ENCODE measurements at regions not wholly inside any gene's neighbourhood (a gene's known extent, or its start where the extent isn't known, plus 50 kb on each side); places are given as distances from the start of the nearest gene placed in this dataset.

DNA sequence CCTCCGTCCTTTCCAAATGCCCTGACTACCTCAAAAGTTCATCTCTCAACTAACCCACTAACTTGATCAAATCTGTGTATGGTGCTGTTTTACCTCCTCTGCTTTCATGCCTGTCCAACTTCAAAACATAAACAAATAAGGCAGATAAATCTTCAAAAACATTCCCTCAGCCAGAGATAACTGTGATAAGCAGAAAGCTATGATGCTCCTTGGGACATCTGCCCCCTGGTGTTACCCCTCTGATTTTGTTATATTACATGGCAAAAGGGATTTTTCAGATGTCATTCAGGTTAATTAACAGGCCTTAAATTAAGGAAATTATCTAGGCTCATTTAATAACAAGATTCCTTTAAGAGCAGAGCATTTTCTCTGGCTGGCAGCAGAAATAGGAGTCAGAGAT lies 810.8 kb upstream of the CHAC2 start:
- Mint-ChIP-seq H3K4me1 (ENCODE audit: unreplicated experiment) (no peaks in the 10 kb centered on the region), H3K36me3 (ENCODE audit: unreplicated experiment) (no peaks in the 10 kb centered on the region), H3K9me3 (ENCODE audit: unreplicated experiment) (no peaks in the 10 kb centered on the region), H3K27me3 (ENCODE audit: unreplicated experiment) (no peaks in the 10 kb centered on the region), H3K4me3 (ENCODE audit: unreplicated experiment) (no peak overlapping the region), H3K27ac (ENCODE audit: unreplicated experiment) (no peak overlapping the region)
- DNase-seq (ENCODE audit: extremely low spot score, unreplicated experiment) = no peak
- TF ChIP-seq, protein P1, sequence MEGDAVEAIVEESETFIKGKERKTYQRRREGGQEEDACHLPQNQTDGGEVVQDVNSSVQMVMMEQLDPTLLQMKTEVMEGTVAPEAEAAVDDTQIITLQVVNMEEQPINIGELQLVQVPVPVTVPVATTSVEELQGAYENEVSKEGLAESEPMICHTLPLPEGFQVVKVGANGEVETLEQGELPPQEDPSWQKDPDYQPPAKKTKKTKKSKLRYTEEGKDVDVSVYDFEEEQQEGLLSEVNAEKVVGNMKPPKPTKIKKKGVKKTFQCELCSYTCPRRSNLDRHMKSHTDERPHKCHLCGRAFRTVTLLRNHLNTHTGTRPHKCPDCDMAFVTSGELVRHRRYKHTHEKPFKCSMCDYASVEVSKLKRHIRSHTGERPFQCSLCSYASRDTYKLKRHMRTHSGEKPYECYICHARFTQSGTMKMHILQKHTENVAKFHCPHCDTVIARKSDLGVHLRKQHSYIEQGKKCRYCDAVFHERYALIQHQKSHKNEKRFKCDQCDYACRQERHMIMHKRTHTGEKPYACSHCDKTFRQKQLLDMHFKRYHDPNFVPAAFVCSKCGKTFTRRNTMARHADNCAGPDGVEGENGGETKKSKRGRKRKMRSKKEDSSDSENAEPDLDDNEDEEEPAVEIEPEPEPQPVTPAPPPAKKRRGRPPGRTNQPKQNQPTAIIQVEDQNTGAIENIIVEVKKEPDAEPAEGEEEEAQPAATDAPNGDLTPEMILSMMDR (IDR thresholded peaks at IDR 0.05) = no peak

DNA sequence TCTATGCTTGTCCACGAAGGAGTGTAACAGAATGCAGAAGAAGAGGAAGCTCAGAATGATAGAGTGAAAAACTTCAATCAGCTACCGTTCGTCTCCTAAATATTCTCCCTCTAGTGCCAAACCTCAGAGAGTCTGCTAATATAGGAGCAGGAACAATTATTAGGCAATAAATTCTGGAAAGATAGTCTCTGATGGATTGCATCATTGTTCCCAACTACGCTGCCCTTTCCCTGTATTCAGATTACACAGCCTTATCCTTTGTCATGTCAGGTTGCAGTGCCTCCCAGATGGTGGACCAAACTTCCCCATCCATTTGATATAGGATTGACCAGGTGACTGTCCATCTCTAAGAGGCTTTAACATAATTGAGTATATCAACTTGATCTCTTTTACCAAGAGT lies 811.5 kb upstream of the CHAC2 start:
- no peak overlapping the region for H3K27ac Mint-ChIP-seq (ENCODE audit: unreplicated experiment)
- no peaks in the 10 kb centered on the region for H3K9me3 Mint-ChIP-seq (ENCODE audit: unreplicated experiment)
- no peaks in the 10 kb centered on the region for H3K36me3 Mint-ChIP-seq (ENCODE audit: unreplicated experiment)
- no peak overlapping the region for H3K4me3 Mint-ChIP-seq (ENCODE audit: unreplicated experiment)
- H3K27me3 Mint-ChIP-seq (ENCODE audit: unreplicated experiment) = no peaks in the 10 kb centered on the region
- no peaks in the 10 kb centered on the region for H3K4me1 Mint-ChIP-seq (ENCODE audit: unreplicated experiment)
- no peak for DNase-seq (ENCODE audit: extremely low spot score, unreplicated experiment)
- TF ChIP-seq, protein P1 (IDR thresholded peaks at IDR 0.05) = no peak

DNA sequence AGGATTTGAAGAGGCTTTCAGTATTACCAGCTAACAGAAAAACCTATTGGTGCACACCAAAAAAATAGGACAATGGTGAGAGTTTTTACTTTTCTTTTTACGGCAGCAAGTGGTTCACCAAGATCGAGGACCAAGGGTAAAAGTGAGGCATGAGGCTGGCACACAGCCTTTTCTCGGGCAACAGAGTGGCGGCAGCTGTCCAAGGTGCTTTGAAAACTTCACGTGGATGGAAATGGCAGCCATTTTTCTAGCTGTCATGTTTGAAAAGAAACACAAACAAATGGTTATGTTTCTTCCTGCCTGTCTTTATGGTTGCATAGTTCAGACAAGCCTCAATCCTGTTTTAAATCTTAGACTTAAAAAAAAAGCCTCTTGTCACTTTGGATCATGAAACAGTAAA lies 812.5 kb upstream of the CHAC2 start:
- TF ChIP-seq, protein P1 (IDR thresholded peaks at IDR 0.05) = no peak
- Mint-ChIP-seq H3K36me3 (ENCODE audit: unreplicated experiment) (no peaks in the 10 kb centered on the region), H3K4me3 (ENCODE audit: unreplicated experiment) (no peak overlapping the region), H3K9me3 (ENCODE audit: unreplicated experiment) (peaks cover 7% of the 10 kb centered on the region), H3K27me3 (ENCODE audit: unreplicated experiment) (no peaks in the 10 kb centered on the region), H3K4me1 (ENCODE audit: unreplicated experiment) (no peaks in the 10 kb centered on the region), H3K27ac (ENCODE audit: unreplicated experiment) (no peak overlapping the region)
- DNase-seq (ENCODE audit: extremely low spot score, unreplicated experiment) = no peak

DNA sequence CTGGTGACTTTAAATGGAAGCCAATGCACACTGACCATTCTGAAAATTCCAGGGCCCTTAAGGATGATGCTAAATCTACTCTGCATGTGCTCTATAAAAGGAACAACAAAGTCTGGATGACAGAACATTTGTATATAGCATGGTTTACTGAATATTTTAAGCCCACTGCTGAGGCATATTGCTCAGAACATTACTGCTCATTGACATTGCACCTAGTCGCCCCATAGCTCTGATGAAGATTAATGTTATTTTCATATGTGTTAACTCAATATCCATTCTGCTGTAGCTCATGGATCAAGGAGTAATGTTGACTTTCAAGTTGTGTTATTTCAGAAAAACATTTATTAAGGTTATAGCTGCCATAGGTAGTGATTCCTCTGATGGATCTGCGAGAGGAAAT lies 827.5 kb upstream of the CHAC2 start:
- no peaks in the 10 kb centered on the region for H3K36me3 Mint-ChIP-seq (ENCODE audit: unreplicated experiment)
- no peaks in the 10 kb centered on the region for H3K27me3 Mint-ChIP-seq (ENCODE audit: unreplicated experiment)
- no peak for DNase-seq (ENCODE audit: extremely low spot score, unreplicated experiment)
- no peak overlapping the region for H3K4me3 Mint-ChIP-seq (ENCODE audit: unreplicated experiment)
- no peaks in the 10 kb centered on the region for H3K4me1 Mint-ChIP-seq (ENCODE audit: unreplicated experiment)
- TF ChIP-seq, protein P1 (IDR thresholded peaks at IDR 0.05) = no peak
- H3K27ac Mint-ChIP-seq (ENCODE audit: unreplicated experiment) = no peak overlapping the region
- peaks cover 7% of the 10 kb centered on the region for H3K9me3 Mint-ChIP-seq (ENCODE audit: unreplicated experiment)

DNA sequence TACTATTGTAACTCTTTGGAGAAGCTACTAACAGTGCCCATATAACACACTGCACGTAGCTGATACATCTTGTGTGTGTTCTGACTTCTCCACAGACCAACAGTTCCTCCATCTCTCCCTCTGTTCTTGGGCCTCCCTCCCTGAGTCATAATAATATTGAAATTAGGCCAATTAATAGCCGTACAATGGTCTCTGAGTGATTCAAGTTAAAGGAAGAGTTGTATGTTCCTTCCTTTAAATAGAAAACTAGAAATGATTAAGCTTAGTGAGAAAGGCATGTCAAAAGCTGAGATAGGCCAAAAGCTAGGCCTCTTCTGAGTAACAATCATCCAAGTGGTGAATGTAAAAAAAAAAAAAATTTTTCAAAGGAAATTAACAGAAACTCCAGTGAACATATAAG lies 828.4 kb upstream of the CHAC2 start:
- peaks cover 7% of the 10 kb centered on the region for H3K9me3 Mint-ChIP-seq (ENCODE audit: unreplicated experiment)
- no peak overlapping the region for H3K4me3 Mint-ChIP-seq (ENCODE audit: unreplicated experiment)
- H3K4me1 Mint-ChIP-seq (ENCODE audit: unreplicated experiment) = peaks cover 4% of the 10 kb centered on the region
- DNase-seq (ENCODE audit: extremely low spot score, unreplicated experiment) = no peak
- no peak overlapping the region for H3K27ac Mint-ChIP-seq (ENCODE audit: unreplicated experiment)
- no peaks in the 10 kb centered on the region for H3K36me3 Mint-ChIP-seq (ENCODE audit: unreplicated experiment)
- TF ChIP-seq, protein P1 (IDR thresholded peaks at IDR 0.05) = no peak
- H3K27me3 Mint-ChIP-seq (ENCODE audit: unreplicated experiment) = no peaks in the 10 kb centered on the region
